Mammary epithelial cell (primary cell): ENCODE measurements at regions not wholly inside any gene's neighbourhood (a gene's known extent, or its start where the extent isn't known, plus 50 kb on each side); places are given as distances from the start of the nearest gene placed in this dataset.
"Not testable (repeated sequence)": the region's sequence is repeated elsewhere in the genome, so short reads cannot be mapped to it uniquely, and the experiment has no call there.

ENCODE experiments used
- EZH2 ChIP-seq: IDR thresholded peaks from 2 replicates; pipeline ENCODE4 v1.6.1; 2012; ENCODE audit warnings: low read length, inconsistent platforms, borderline replicate concordance
- TF ChIP-seq, protein P1 (sequence below), 2 donors: IDR thresholded peaks in 1 of 2; conservative IDR thresholded peaks in 1 of 2; 2 replicates each; pipeline ENCODE4 v1.5.1; 2011 to 2012; ENCODE audit warnings: inconsistent platforms in 2 of 2, low read length in 2 of 2, mild to moderate bottlenecking in 2 of 2, control low read depth in 1 of 2, low read depth in 1 of 2; ENCODE audit not compliant: insufficient read depth in 1 of 2; ENCODE audit errors: extremely low read depth in 1 of 2

DNA sequence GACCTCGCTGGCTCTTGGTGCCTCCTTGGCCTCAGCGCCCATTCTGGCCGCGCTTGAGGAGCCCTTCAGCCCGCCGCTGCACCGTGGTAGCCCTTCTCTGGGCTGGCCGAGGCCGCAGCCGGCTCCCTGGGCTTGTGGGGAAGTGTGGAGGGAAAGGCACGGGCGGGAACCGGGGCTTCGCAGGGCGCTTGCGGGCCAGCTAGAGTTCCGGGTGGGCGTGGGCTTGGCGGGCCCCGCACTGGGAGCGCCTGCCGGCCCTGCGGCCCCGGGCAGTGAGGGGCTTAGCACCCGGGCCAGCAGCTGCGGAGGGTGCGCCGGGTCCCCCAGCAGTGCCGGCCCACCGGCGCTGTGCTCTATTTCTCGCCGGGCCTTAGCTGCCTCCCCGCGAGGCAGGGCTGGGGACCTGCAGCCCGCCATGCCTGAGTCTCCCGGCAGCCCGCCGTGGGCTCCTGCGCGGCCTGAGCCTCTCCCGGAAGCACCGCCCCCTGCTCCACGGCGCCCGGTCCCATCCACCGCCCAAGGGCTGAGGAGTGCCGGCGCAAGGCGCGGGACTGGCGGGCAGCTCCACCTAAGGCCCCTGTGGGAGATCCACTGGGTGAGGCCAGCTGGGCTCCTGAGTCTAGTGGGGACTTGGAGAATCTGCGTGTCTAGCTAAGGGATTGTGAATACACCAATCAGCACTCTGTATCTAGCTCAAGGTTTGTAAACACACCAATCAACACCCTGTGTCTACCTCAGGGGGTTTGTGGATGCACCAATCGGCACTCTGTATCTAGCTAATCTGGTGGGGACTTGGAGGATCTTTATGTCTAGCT, 141.1 kb downstream of the SLCO4C1 start:
- TF ChIP-seq EZH2 = not testable (repeated sequence)
- TF ChIP-seq, protein P1, sequence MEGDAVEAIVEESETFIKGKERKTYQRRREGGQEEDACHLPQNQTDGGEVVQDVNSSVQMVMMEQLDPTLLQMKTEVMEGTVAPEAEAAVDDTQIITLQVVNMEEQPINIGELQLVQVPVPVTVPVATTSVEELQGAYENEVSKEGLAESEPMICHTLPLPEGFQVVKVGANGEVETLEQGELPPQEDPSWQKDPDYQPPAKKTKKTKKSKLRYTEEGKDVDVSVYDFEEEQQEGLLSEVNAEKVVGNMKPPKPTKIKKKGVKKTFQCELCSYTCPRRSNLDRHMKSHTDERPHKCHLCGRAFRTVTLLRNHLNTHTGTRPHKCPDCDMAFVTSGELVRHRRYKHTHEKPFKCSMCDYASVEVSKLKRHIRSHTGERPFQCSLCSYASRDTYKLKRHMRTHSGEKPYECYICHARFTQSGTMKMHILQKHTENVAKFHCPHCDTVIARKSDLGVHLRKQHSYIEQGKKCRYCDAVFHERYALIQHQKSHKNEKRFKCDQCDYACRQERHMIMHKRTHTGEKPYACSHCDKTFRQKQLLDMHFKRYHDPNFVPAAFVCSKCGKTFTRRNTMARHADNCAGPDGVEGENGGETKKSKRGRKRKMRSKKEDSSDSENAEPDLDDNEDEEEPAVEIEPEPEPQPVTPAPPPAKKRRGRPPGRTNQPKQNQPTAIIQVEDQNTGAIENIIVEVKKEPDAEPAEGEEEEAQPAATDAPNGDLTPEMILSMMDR (conservative IDR thresholded peaks at IDR 0.05 in 1 of 2, IDR thresholded peaks at IDR 0.05 in 1 of 2; ENCODE audit: extremely low read depth in 1 of 2, insufficient read depth in 1 of 2, low read depth in 1 of 2, low read length in 2 of 2) = not testable (repeated sequence)
